HCT116 (cell line): ENCODE measurements at regions not wholly inside any gene's neighbourhood (a gene's known extent, or its start where the extent isn't known, plus 50 kb on each side); places are given as distances from the start of the nearest gene placed in this dataset.

Source experiments
- ATAC-seq: fragments of 200-7000 bp; cut with Tn5 transposase; 2 replicates; pipeline ENCODE4 v1.9.1; 2020; ENCODE audit warnings: mild to moderate bottlenecking, moderate library complexity
- BruUV-seq: library from RNA; stranded (reverse); fragments of 400-500 nt; replicated peaks from 2 replicates; lab custom pipeline; 2021; lab: Mats Ljungman, UMichigan
- CTCF ChIA-PET: fragments of 300-600 bp; sonication (Branson Sonifier 250); formaldehyde crosslinking; loops from one replicate; lab custom pipeline; 2021; ENCODE audit warnings: antibody characterized with exemption; lab: Charles Lee
- POLR2A ChIA-PET: fragments of 300-600, 350-600 bp; sonication (Branson Sonifier 250); formaldehyde crosslinking; loops from one replicate; lab custom pipeline; 2021; ENCODE audit warnings: antibody characterized with exemption; lab: Charles Lee
- RAD21 ChIA-PET, 2 experiments: fragments of 300-600 bp; sonication (Branson Sonifier 250); formaldehyde crosslinking; loops; one replicate each; lab custom pipeline; 2023; ENCODE audit warnings: low total read pairs in 2 of 2; ENCODE audit not compliant: uncharacterized antibody in 2 of 2, unreplicated experiment in 2 of 2, low non-redundant PET in 1 of 2; lab: Charles Lee
- DNase-seq: peaks from one replicate; pipeline ENCODE4 v3.0.0-alpha.2; 2010; ENCODE audit warnings: low read depth, low spot score
- H2AFZ ChIP-seq: fragments of 200-600 bp; shearing (Covaris generic), sonication (generic); 2 replicates; pipeline ENCODE4 v1.6.1; 2017; ENCODE audit warnings: low read depth, mixed run types, mixed read lengths, antibody characterized with exemption, low read length; ENCODE audit not compliant: poor library complexity, severe bottlenecking
- H3K27ac ChIP-seq: 2 replicates; pipeline ENCODE4 v1.5.1; 2012; ENCODE audit warnings: low read depth, low read length
- H3K27me3 ChIP-seq: fragments of 200-600 bp; sonication (generic); 2 replicates; pipeline ENCODE4 v1.6.1; 2016; ENCODE audit warnings: mixed run types, low read length, mixed read lengths; ENCODE audit not compliant: insufficient read depth
- H3K36me3 ChIP-seq, 2 experiments: fragments of 200-500 bp in 1 of 2; fragments of 200-600 bp in 1 of 2; sonication (Bioruptor generic) in 1 of 2; sonication (generic) in 1 of 2; 2 replicates each; pipeline versions ENCODE4 v1.5.1 to v1.6.1; 2014 to 2016; ENCODE audit warnings: low read length in 2 of 2, inconsistent platforms in 1 of 2, mixed read lengths in 1 of 2, mixed run types in 1 of 2; ENCODE audit not compliant: insufficient read depth in 2 of 2, control insufficient read depth in 1 of 2
- H3K4me1 ChIP-seq, 2 experiments: fragments of 200-600 bp in 1 of 2; sonication (generic) in 1 of 2; 2 replicates each; pipeline versions ENCODE4 v1.5.1 to v1.6.1; 2012 to 2017; ENCODE audit warnings: low read length in 2 of 2, inconsistent platforms in 1 of 2, mild to moderate bottlenecking in 1 of 2, mixed read lengths in 1 of 2, mixed run types in 1 of 2, moderate library complexity in 1 of 2; ENCODE audit not compliant: insufficient read depth in 2 of 2, control insufficient read depth in 1 of 2
- H3K4me2 ChIP-seq: fragments of 200-600 bp; sonication (generic); 2 replicates; pipeline ENCODE4 v1.6.1; 2017; ENCODE audit warnings: mixed run types, low read length, mixed read lengths
- H3K4me3 ChIP-seq, 2 experiments: fragments of 200-600 bp in 1 of 2; sonication (generic) in 1 of 2; replicated peaks in 1 of 2; 2 replicates each; pipeline ENCODE4 v1.5.1; 2011 to 2016; ENCODE audit warnings: low read length in 2 of 2, control low read depth in 1 of 2, low read depth in 1 of 2, mild to moderate bottlenecking in 1 of 2, mixed read lengths in 1 of 2, mixed run types in 1 of 2
- H3K79me2 ChIP-seq: fragments of 200-600 bp; sonication (generic); 2 replicates; pipeline ENCODE4 v1.6.1; 2017; ENCODE audit warnings: mild to moderate bottlenecking, mixed run types, low read length, moderate library complexity, mixed read lengths; ENCODE audit not compliant: insufficient read depth
- H3K9ac ChIP-seq: fragments of 200-600 bp; sonication (generic); 2 replicates; pipeline ENCODE4 v1.6.1; 2016; ENCODE audit warnings: low read length, mixed read lengths
- H3K9me2 ChIP-seq: fragments of 200-600 bp; sonication (generic), shearing (Covaris generic); 2 replicates; pipeline ENCODE4 v1.6.1; 2017; ENCODE audit warnings: mixed run types, mild to moderate bottlenecking, moderate library complexity; ENCODE audit not compliant: insufficient read depth
- H3K9me3 ChIP-seq, 2 experiments: fragments of 200-500 bp in 1 of 2; fragments of 200-600 bp in 1 of 2; sonication (Bioruptor generic) in 1 of 2; sonication (generic) in 1 of 2; 2 replicates each; pipeline ENCODE4 v1.6.1; 2014 to 2017; ENCODE audit warnings: low read length in 2 of 2, mixed read lengths in 2 of 2, inconsistent platforms in 1 of 2, low read depth in 1 of 2, mild to moderate bottlenecking in 1 of 2, mixed run types in 1 of 2, moderate library complexity in 1 of 2; ENCODE audit not compliant: control insufficient read depth in 1 of 2, insufficient read depth in 1 of 2
- H4K20me1 ChIP-seq: fragments of 200-600 bp; sonication (generic), shearing (Covaris generic); 2 replicates; pipeline ENCODE4 v1.6.1; 2017; ENCODE audit warnings: mixed run types, mild to moderate bottlenecking, moderate library complexity; ENCODE audit not compliant: insufficient read depth
- ATF3 ChIP-seq: IDR thresholded peaks from 2 replicates; pipeline ENCODE4 v1.6.1; 2012
- CEBPB ChIP-seq: IDR thresholded peaks from 2 replicates; pipeline ENCODE4 v1.6.1; 2012; ENCODE audit warnings: low read depth
- ELF1 ChIP-seq: IDR thresholded peaks from 2 replicates; pipeline ENCODE4 v1.6.1; 2012; ENCODE audit warnings: low read depth, borderline replicate concordance
- EZH2 ChIP-seq: fragments of 200-600 bp; sonication (generic); IDR thresholded peaks from 2 replicates; pipeline ENCODE4 v1.6.1; 2017; ENCODE audit warnings: antibody characterized with exemption, mixed run types
- EZH2phosphoT487 ChIP-seq: fragments of 200-600 bp; IDR thresholded peaks from 2 replicates; pipeline ENCODE4 v1.6.1; 2018; ENCODE audit warnings: antibody characterized with exemption, borderline replicate concordance
- FOSL1 ChIP-seq: IDR thresholded peaks from 2 replicates; pipeline ENCODE4 v1.6.1; 2012; ENCODE audit warnings: low read depth
- JUND ChIP-seq: IDR thresholded peaks from 2 replicates; pipeline ENCODE4 v1.6.1; 2012
- MAX ChIP-seq: IDR thresholded peaks from 2 replicates; pipeline ENCODE4 v1.6.1; 2012
- POLR2A ChIP-seq: IDR thresholded peaks from 2 replicates; pipeline ENCODE4 v1.7.0; 2011; ENCODE audit warnings: borderline replicate concordance; ENCODE audit not compliant: insufficient read depth, insufficient read length; ENCODE audit errors: extremely low read depth
- POLR2AphosphoS5 ChIP-seq: IDR thresholded peaks from 2 replicates; pipeline ENCODE4 v1.6.1; 2011; ENCODE audit warnings: mild to moderate bottlenecking, low read depth, low read length, moderate library complexity
- RAD21 ChIP-seq: IDR thresholded peaks from 2 replicates; pipeline ENCODE4 v1.6.1; 2012; ENCODE audit warnings: low read depth, mild to moderate bottlenecking
- SP1 ChIP-seq: IDR thresholded peaks from 2 replicates; pipeline ENCODE4 v1.6.1; 2012; ENCODE audit warnings: low read depth
- SRF ChIP-seq: IDR thresholded peaks from 2 replicates; pipeline ENCODE4 v1.6.1; 2012; ENCODE audit warnings: low read depth
- TCF7L2 ChIP-seq: IDR thresholded peaks from 2 replicates; pipeline ENCODE4 v1.7.0; 2011; ENCODE audit warnings: borderline replicate concordance, inconsistent platforms; ENCODE audit not compliant: insufficient read depth, insufficient read length; ENCODE audit errors: extremely low read depth
- YY1 ChIP-seq: IDR thresholded peaks from 2 replicates; pipeline ENCODE4 v1.6.1; 2011; ENCODE audit warnings: low read length, low read depth, moderate library complexity, mild to moderate bottlenecking; ENCODE audit not compliant: insufficient replicate concordance; ENCODE audit errors: extremely low read depth
- ZBTB33 ChIP-seq: IDR thresholded peaks from 2 replicates; pipeline ENCODE4 v1.6.1; 2011; ENCODE audit warnings: mild to moderate bottlenecking, low read length, moderate library complexity; ENCODE audit not compliant: insufficient replicate concordance; ENCODE audit errors: extremely low read depth
- ZFX ChIP-seq: fragments of 450-650 bp; IDR thresholded peaks from 2 replicates; pipeline ENCODE4 v1.6.1; 2017
- ZNF274 ChIP-seq: fragments of 200-500 bp; sonication (Bioruptor generic); IDR thresholded peaks from 2 replicates; pipeline ENCODE4 v1.6.1; 2014; ENCODE audit warnings: mild to moderate bottlenecking, low read depth, low read length, inconsistent platforms
- intact Hi-C: fragments of 100-400 bp; cut with micrococcal nuclease; formaldehyde crosslinking; loops from 2 replicates; pipeline ENCODE4 v1.10.0; 2022
- TF ChIP-seq, protein P1 (sequence below): IDR thresholded peaks from 2 replicates; pipeline ENCODE4 v1.6.1; 2012; ENCODE audit warnings: low read depth

- POLR2A ChIA-PET: no interaction called here
- Histone ChIP-seq H3K9ac (no peak overlapping the region), H2AFZ (no peak overlapping the region), H3K9me3 (peaks cover 9 to 27% of the 10 kb centered on the region in 2 experiments; a peak in 2 of 4 replicates), H3K27ac (no peak overlapping the region), H3K27me3 (no peaks in the 10 kb centered on the region), H3K4me2 (no peak overlapping the region), H3K36me3 (no peaks in the 10 kb centered on the region), H3K79me2 (no peaks in the 10 kb centered on the region), H3K4me1 (no peaks in the 10 kb centered on the region), H3K9me2 (no peaks in the 10 kb centered on the region), H4K20me1 (no peaks in the 10 kb centered on the region), H3K4me3 (no peak overlapping the region)
- RAD21 ChIA-PET: no interaction called here
- no peak for TF ChIP-seq ZFX
- TF ChIP-seq, protein P1, sequence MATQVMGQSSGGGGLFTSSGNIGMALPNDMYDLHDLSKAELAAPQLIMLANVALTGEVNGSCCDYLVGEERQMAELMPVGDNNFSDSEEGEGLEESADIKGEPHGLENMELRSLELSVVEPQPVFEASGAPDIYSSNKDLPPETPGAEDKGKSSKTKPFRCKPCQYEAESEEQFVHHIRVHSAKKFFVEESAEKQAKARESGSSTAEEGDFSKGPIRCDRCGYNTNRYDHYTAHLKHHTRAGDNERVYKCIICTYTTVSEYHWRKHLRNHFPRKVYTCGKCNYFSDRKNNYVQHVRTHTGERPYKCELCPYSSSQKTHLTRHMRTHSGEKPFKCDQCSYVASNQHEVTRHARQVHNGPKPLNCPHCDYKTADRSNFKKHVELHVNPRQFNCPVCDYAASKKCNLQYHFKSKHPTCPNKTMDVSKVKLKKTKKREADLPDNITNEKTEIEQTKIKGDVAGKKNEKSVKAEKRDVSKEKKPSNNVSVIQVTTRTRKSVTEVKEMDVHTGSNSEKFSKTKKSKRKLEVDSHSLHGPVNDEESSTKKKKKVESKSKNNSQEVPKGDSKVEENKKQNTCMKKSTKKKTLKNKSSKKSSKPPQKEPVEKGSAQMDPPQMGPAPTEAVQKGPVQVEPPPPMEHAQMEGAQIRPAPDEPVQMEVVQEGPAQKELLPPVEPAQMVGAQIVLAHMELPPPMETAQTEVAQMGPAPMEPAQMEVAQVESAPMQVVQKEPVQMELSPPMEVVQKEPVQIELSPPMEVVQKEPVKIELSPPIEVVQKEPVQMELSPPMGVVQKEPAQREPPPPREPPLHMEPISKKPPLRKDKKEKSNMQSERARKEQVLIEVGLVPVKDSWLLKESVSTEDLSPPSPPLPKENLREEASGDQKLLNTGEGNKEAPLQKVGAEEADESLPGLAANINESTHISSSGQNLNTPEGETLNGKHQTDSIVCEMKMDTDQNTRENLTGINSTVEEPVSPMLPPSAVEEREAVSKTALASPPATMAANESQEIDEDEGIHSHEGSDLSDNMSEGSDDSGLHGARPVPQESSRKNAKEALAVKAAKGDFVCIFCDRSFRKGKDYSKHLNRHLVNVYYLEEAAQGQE: no peak
- no peak for TF ChIP-seq SP1
- no peak for TF ChIP-seq YY1
- no peak for TF ChIP-seq FOSL1
- no peak for TF ChIP-seq ATF3
- no peak for TF ChIP-seq TCF7L2
- TF ChIP-seq ZBTB33: no peak
- TF ChIP-seq CEBPB: no peak
- TF ChIP-seq JUND: no peak
- TF ChIP-seq POLR2A: no peak
- no peak for TF ChIP-seq MAX
- TF ChIP-seq EZH2: no peak
- no peak for TF ChIP-seq POLR2AphosphoS5
- no peak for TF ChIP-seq ZNF274
- TF ChIP-seq EZH2phosphoT487: no peak
- no peak for TF ChIP-seq SRF
- TF ChIP-seq ELF1: no peak
- no peak for TF ChIP-seq RAD21
- no peak for DNase-seq
- ATAC-seq: no peak
- intact Hi-C loops: no loop called here
- no TSS peak for BruUV-seq
- CTCF ChIA-PET: no interaction called here
Observed at GRCh38 chr10:2438248-2438939, 629.0 kb upstream of the PFKP start.
